ENCODE measurements at regions not wholly inside any gene's neighbourhood (a gene's known extent, or its start where the extent isn't known, plus 50 kb on each side); places are given as distances from the start of the nearest gene placed in this dataset.
"Not testable (repeated sequence)": the region's sequence is repeated elsewhere in the genome, so short reads cannot be mapped to it uniquely, and the experiment has no call there.

DNA sequence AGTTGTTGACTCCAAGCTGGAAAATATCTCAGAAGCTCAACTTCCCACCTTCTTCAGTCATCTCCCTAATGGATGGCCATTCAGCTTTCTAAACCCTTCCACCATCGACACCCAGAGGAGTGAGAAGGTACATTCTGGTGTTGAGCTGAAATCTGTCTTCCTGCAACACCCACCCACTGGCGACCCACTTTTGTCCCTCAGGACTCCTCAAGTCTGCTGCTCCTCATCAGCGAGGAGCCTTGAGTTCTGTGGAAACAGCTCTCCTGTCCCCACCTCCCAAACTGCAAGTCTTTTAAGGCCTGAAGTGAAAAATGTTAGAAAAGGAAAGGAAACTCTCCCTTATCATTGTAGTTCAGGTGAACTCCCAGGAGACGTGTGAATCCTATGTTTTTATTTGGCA lies 111.5 kb upstream of the HAND1 start:
- no TSS peak for BruUV-seq (replicated peaks)
- Histone ChIP-seq H3K4me3 (ENCODE audit: low read depth in 2 of 2, low read length in 2 of 2) (no peak overlapping the region), H3K27ac (ENCODE audit: low read length) (no peak overlapping the region), H3K9me3 (ENCODE audit: control insufficient read depth, insufficient read depth, low read depth, low read length) (no peaks in the 10 kb centered on the region), H3K36me3 (ENCODE audit: control insufficient read depth, insufficient read depth, low read length) (no peaks in the 10 kb centered on the region), H3K4me1 (ENCODE audit: control insufficient read depth, insufficient read depth, low read length) (no peaks in the 10 kb centered on the region), H3K27me3 (ENCODE audit: control insufficient read depth, insufficient read depth, low read length) (peaks cover 2% of the 10 kb centered on the region; the same call in 1 of the 2 replicates)
- intact Hi-C loops (cut with micrococcal nuclease; ENCODE audit: unreplicated experiment) (no loop called here), in situ Hi-C loops (cut with HindIII; ENCODE audit: low pct_unique_long_range_greater_than_20kb, low sequenced_read_pairs) (no loop called here)
- DNase-seq (ENCODE audit: low read depth, low spot score) = no peak
- ChIA-PET POLR2A (no interaction called here), CTCF (interaction anchor here (0.6 kb wide), 1 partner anchor 85 kb away, joined by 18 read pairs; no protein-coding TSS in a partner anchor)
- TF ChIP-seq REST (IDR thresholded peaks at IDR 0.05; ENCODE audit: insufficient read depth in 1 of 2, low read depth in 2 of 2, low read length in 1 of 2) (no peak), TCF7L2 (IDR thresholded peaks at IDR 0.05; ENCODE audit: low read depth, low read length) (no peak), SIN3A (IDR thresholded peaks at IDR 0.05; ENCODE audit: borderline replicate concordance, insufficient read depth, low read depth, low read length) (no peak), POLR2AphosphoS5 (IDR thresholded peaks at IDR 0.05; ENCODE audit: low read depth, low read length) (no peak)
- TF ChIP-seq, protein P1, sequence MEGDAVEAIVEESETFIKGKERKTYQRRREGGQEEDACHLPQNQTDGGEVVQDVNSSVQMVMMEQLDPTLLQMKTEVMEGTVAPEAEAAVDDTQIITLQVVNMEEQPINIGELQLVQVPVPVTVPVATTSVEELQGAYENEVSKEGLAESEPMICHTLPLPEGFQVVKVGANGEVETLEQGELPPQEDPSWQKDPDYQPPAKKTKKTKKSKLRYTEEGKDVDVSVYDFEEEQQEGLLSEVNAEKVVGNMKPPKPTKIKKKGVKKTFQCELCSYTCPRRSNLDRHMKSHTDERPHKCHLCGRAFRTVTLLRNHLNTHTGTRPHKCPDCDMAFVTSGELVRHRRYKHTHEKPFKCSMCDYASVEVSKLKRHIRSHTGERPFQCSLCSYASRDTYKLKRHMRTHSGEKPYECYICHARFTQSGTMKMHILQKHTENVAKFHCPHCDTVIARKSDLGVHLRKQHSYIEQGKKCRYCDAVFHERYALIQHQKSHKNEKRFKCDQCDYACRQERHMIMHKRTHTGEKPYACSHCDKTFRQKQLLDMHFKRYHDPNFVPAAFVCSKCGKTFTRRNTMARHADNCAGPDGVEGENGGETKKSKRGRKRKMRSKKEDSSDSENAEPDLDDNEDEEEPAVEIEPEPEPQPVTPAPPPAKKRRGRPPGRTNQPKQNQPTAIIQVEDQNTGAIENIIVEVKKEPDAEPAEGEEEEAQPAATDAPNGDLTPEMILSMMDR (IDR thresholded peaks at IDR 0.05) = no peak
- no peak for ATAC-seq

- CTCF ChIA-PET = interaction anchor here (0.5 to 0.6 kb wide), 2 partner anchors 85 to 208 kb away, joined by 5 to 18 read pairs; no protein-coding TSS in a partner anchor
- H3K27me3 ChIP-seq (ENCODE audit: control insufficient read depth, insufficient read depth, low read length); H3K36me3 ChIP-seq (ENCODE audit: control insufficient read depth, insufficient read depth, low read length); POLR2A ChIA-PET; H3K27ac ChIP-seq (ENCODE audit: low read length); BruUV-seq (replicated peaks); intact Hi-C loops (cut with micrococcal nuclease; ENCODE audit: unreplicated experiment); ATAC-seq; in situ Hi-C loops (cut with HindIII; ENCODE audit: low pct_unique_long_range_greater_than_20kb, low sequenced_read_pairs); H3K4me3 ChIP-seq (ENCODE audit: low read depth in 2 of 2, low read length in 2 of 2); DNase-seq (ENCODE audit: low read depth, low spot score); H3K4me1 ChIP-seq (ENCODE audit: control insufficient read depth, insufficient read depth, low read length); H3K9me3 ChIP-seq (ENCODE audit: control insufficient read depth, insufficient read depth, low read depth, low read length): not testable (repeated sequence)
Measured at GRCh38 chr5:154588833-154589425, 110.9 kb upstream of the HAND1 start.

GRCh38 chr5:154588091-154588774 lies 110.2 kb upstream of the HAND1 start:
- H3K27ac ChIP-seq (ENCODE audit: low read length) = no peak overlapping the region
- ChIA-PET CTCF (interaction anchor here (0.5 kb wide), 1 partner anchor 209 kb away, joined by 5 read pairs; no protein-coding TSS in a partner anchor), POLR2A (interaction anchor here (0.6 kb wide), 1 partner anchor 1148 kb away, joined by 4 read pairs; no protein-coding TSS in a partner anchor)
- TF ChIP-seq SIN3A (IDR thresholded peaks at IDR 0.05; ENCODE audit: borderline replicate concordance, insufficient read depth, low read depth, low read length) = no peak
- no peak for TF ChIP-seq REST (IDR thresholded peaks at IDR 0.05; ENCODE audit: insufficient read depth in 1 of 2, low read depth in 2 of 2, low read length in 1 of 2)
- no peak for TF ChIP-seq TCF7L2 (IDR thresholded peaks at IDR 0.05; ENCODE audit: low read depth, low read length)
- TF ChIP-seq, protein P1 (IDR thresholded peaks at IDR 0.05) = no peak
- TF ChIP-seq POLR2AphosphoS5 (IDR thresholded peaks at IDR 0.05; ENCODE audit: low read depth, low read length) = no peak
- peaks cover 4% of the 10 kb centered on the region; the same call in 1 of the 2 replicates for H3K4me1 ChIP-seq (ENCODE audit: control insufficient read depth, insufficient read depth, low read length)
- no TSS peak for BruUV-seq (replicated peaks)
- intact Hi-C loops (cut with micrococcal nuclease; ENCODE audit: unreplicated experiment) = no loop called here
- no peak for DNase-seq (ENCODE audit: low read depth, low spot score)
- ATAC-seq = no peak
- H3K4me3 ChIP-seq (ENCODE audit: low read depth in 2 of 2, low read length in 2 of 2) = no peak overlapping the region
- in situ Hi-C loops (cut with HindIII; ENCODE audit: low pct_unique_long_range_greater_than_20kb, low sequenced_read_pairs) = no loop called here
- H3K27me3 ChIP-seq (ENCODE audit: control insufficient read depth, insufficient read depth, low read length) = peaks cover 2% of the 10 kb centered on the region; the same call in 1 of the 2 replicates
- H3K9me3 ChIP-seq (ENCODE audit: control insufficient read depth, insufficient read depth, low read depth, low read length) = no peaks in the 10 kb centered on the region
- no peaks in the 10 kb centered on the region for H3K36me3 ChIP-seq (ENCODE audit: control insufficient read depth, insufficient read depth, low read length)
